GM23338 (cell line): ENCODE measurements at regions not wholly inside any gene's neighbourhood (a gene's known extent, or its start where the extent isn't known, plus 50 kb on each side); places are given as distances from the start of the nearest gene placed in this dataset.
A peak's percentile ranks its signal among the peaks of the same experiment; 100 is the strongest.

Experiments used
- ATAC-seq: fragments of 200-7000 bp; cut with Tn5 transposase; 3 replicates; pipeline ENCODE4 v1.9.1; 2020
- DNase-seq: peaks from one replicate; pipeline ENCODE4 v3.0.0-alpha.2; 2015; ENCODE audit warnings: low spot score
- H2AFZ ChIP-seq: fragments of 200-600 bp; sonication (generic); 2 replicates; pipeline ENCODE4 v1.8.0; 2016; ENCODE audit warnings: antibody characterized with exemption, mild to moderate bottlenecking, moderate library complexity
- H3F3A ChIP-seq: fragments of 200-600 bp; sonication (generic); replicated peaks from 2 replicates; pipeline ENCODE4 v1.8.0; 2017; ENCODE audit warnings: antibody characterized with exemption, mixed run types, low read depth
- H3K27ac ChIP-seq: fragments of 200-600 bp; sonication (generic); 2 replicates; pipeline ENCODE4 v1.6.1; 2016; ENCODE audit warnings: low read depth
- H3K27me3 ChIP-seq: fragments of 200-600 bp; sonication (generic); 2 replicates; pipeline ENCODE4 v1.8.0; 2016; ENCODE audit warnings: mild to moderate bottlenecking, mixed run types, moderate library complexity; ENCODE audit not compliant: insufficient read depth
- H3K36me3 ChIP-seq: fragments of 200-600 bp; sonication (generic); 2 replicates; pipeline ENCODE4 v1.8.0; 2016; ENCODE audit warnings: mild to moderate bottlenecking; ENCODE audit not compliant: insufficient read depth
- H3K4me1 ChIP-seq: fragments of 200-600 bp; sonication (generic); 2 replicates; pipeline ENCODE4 v1.8.0; 2016; ENCODE audit warnings: mild to moderate bottlenecking, moderate library complexity; ENCODE audit not compliant: insufficient read depth
- H3K4me2 ChIP-seq: fragments of 200-600 bp; sonication (generic); 2 replicates; pipeline ENCODE4 v1.7.1; 2017; ENCODE audit warnings: mixed run types
- H3K4me3 ChIP-seq: fragments of 200-600 bp; sonication (generic); 2 replicates; pipeline ENCODE4 v1.6.1; 2016; ENCODE audit warnings: mixed run types
- H3K79me2 ChIP-seq: fragments of 200-600 bp; sonication (generic); replicated peaks from 2 replicates; pipeline ENCODE4 v1.8.0; 2017; ENCODE audit warnings: mild to moderate bottlenecking; ENCODE audit not compliant: insufficient read depth
- H3K9me2 ChIP-seq: fragments of 200-600 bp; sonication (generic); 2 replicates; pipeline ENCODE4 v1.8.0; 2017; ENCODE audit not compliant: insufficient read depth
- H4K20me1 ChIP-seq: fragments of 200-600 bp; sonication (generic); replicated peaks from 2 replicates; pipeline ENCODE4 v1.8.0; 2017; ENCODE audit warnings: mild to moderate bottlenecking; ENCODE audit not compliant: insufficient read depth
- H3K27ac Mint-ChIP-seq: 2 replicates; pipeline ENCODE4 v1.8.0; 2020; ENCODE audit warnings: inconsistent platforms, mild to moderate bottlenecking, moderate library complexity, mixed read lengths
- H3K27me3 Mint-ChIP-seq: 3 replicates; pipeline ENCODE4 v1.8.0; 2022; ENCODE audit warnings: low read depth, mild to moderate bottlenecking, moderate library complexity, mixed read lengths, inconsistent platforms; ENCODE audit not compliant: insufficient read depth, poor library complexity
- H3K36me3 Mint-ChIP-seq: 3 replicates; pipeline ENCODE4 v1.8.0; 2021; ENCODE audit warnings: low read depth, mild to moderate bottlenecking, inconsistent platforms, moderate library complexity, mixed read lengths
- H3K4me1 Mint-ChIP-seq: 3 replicates; pipeline ENCODE4 v1.8.0; 2020; ENCODE audit warnings: mild to moderate bottlenecking, inconsistent platforms, mixed read lengths
- H3K4me3 Mint-ChIP-seq: 3 replicates; pipeline ENCODE4 v1.8.0; 2021; ENCODE audit warnings: moderate library complexity, mild to moderate bottlenecking, inconsistent platforms, mixed read lengths
- H3K9me3 Mint-ChIP-seq: 3 replicates; pipeline ENCODE4 v1.8.0; 2020; ENCODE audit warnings: moderate library complexity, mild to moderate bottlenecking, inconsistent platforms, mixed read lengths
- CREB1 ChIP-seq: fragments of 250-450 bp; sonication (Bioruptor Pico); IDR thresholded peaks from 2 replicates; pipeline ENCODE4 v1.5.0; 2020; ENCODE audit warnings: low read depth, mild to moderate bottlenecking, moderate library complexity
- CTCF ChIP-seq, 2 experiments: fragments of 200-600 bp in 1 of 2; sonication (generic) in 1 of 2; conservative IDR thresholded peaks; 2 replicates each; pipeline versions ENCODE4 v1.5.1 to v1.6.1; 2016 to 2017; ENCODE audit warnings: antibody characterized with exemption in 2 of 2, low read depth in 2 of 2, mild to moderate bottlenecking in 2 of 2, moderate library complexity in 1 of 2
- ETS1 ChIP-seq: IDR thresholded peaks from 2 replicates; pipeline ENCODE4 v1.6.1; 2016; ENCODE audit warnings: antibody characterized with exemption
- EZH2phosphoT487 ChIP-seq: fragments of 200-600 bp; sonication (generic); IDR thresholded peaks from one replicate; pipeline ENCODE4 v1.8.1; 2018; ENCODE audit warnings: antibody characterized with exemption; ENCODE audit not compliant: unreplicated experiment
- JUNB ChIP-seq: IDR thresholded peaks from one replicate; pipeline ENCODE4 v1.6.1; 2016; ENCODE audit warnings: antibody characterized with exemption; ENCODE audit not compliant: unreplicated experiment
- POLR2AphosphoS5 ChIP-seq: IDR thresholded peaks from 2 replicates; pipeline ENCODE4 v1.6.1; 2016; ENCODE audit warnings: antibody characterized with exemption, low read depth
- STAT1 ChIP-seq: IDR thresholded peaks from one replicate; pipeline ENCODE4 v1.6.1; 2016; ENCODE audit warnings: antibody characterized with exemption; ENCODE audit not compliant: unreplicated experiment
- ZNF331 ChIP-seq: fragments of 250-450 bp; sonication (Bioruptor Pico); IDR thresholded peaks from 2 replicates; pipeline ENCODE4 v1.5.0; 2020; ENCODE audit warnings: low read depth, mild to moderate bottlenecking, moderate library complexity

GRCh38 chr10:78437407-78437768, 403.7 kb downstream of the RPS24 start (continued):
- TF ChIP-seq POLR2AphosphoS5 (no peak), JUNB (no peak), CTCF (conservative IDR thresholded peaks at IDR 0.05; ENCODE audit: low read depth in 2 of 2) (no peak), ETS1 (no peak), ZNF331 (no peak), EZH2phosphoT487 (no peak), STAT1 (no peak)

- H3K9me3 Mint-ChIP-seq = no peaks in the 10 kb centered on the region
- H3K36me3 Mint-ChIP-seq = no peaks in the 10 kb centered on the region
- Histone ChIP-seq H3F3A (no peaks in the 10 kb centered on the region), H3K79me2 (no peaks in the 10 kb centered on the region), H4K20me1 (no peaks in the 10 kb centered on the region), H2AFZ (no peak overlapping the region), H3K36me3 (no peaks in the 10 kb centered on the region), H3K27me3 (no peaks in the 10 kb centered on the region), H3K4me1 (no peaks in the 10 kb centered on the region), H3K27ac (no peak overlapping the region), H3K4me3 (no peak overlapping the region), H3K4me2 (no peak overlapping the region), H3K9me2 (no peaks in the 10 kb centered on the region)
- no peak overlapping the region for H3K4me3 Mint-ChIP-seq
- ATAC-seq = no peak
- TF ChIP-seq CREB1 (no peak), ETS1 (no peak), CTCF (conservative IDR thresholded peaks at IDR 0.05; ENCODE audit: low read depth in 2 of 2) (peak in 1 of 2 experiments; percentile 25; a peak in 2 of 4 replicates)
- DNase-seq = no peak
- peaks cover 4% of the 10 kb centered on the region for H3K27me3 Mint-ChIP-seq
- peaks cover 7% of the 10 kb centered on the region; the same call in 2 of the 3 replicates for H3K4me1 Mint-ChIP-seq
- no peak overlapping the region for H3K27ac Mint-ChIP-seq
Observed at GRCh38 chr10:78437998-78438906, 404.6 kb downstream of the RPS24 start.
